ENCODE measurements at regions not wholly inside any gene's neighbourhood (a gene's known extent, or its start where the extent isn't known, plus 50 kb on each side); places are given as distances from the start of the nearest gene placed in this dataset.

DNA sequence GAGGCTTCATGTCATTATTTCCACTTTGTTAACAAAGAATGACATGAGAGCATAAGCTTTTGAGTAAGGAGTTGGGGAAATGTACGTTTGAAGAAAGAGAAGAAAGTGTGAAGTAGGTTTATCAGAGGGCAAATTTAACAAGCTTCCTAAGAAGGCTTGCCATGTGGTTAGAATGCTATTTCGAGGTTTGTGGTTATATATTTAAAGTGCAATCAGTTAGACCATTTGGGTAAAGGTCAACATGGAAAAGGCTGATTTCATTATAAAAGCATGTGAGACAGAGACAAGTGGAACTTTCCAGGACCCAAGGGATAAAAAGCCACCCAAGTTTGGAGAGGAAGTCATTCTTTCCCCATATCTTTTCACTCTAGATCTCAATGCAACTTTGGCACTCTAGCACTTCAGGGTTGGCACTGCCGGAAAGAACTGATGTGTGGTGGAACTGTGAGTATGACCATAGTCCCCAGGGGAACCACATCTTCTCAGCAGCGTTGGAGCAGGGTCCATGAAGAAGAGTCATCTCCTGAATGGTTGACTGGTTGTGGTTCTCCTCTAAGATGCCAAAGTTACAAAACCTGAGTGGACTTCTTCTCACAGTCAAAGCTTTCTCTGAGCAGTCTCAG is 529.9 kb downstream of the MID1IP1 start:
- Histone ChIP-seq H3K4me3 (no peak overlapping the region), H3K27ac (no peak overlapping the region)
- no peak for DNase-seq (ENCODE audit: low spot score)
- TF ChIP-seq, protein P1, sequence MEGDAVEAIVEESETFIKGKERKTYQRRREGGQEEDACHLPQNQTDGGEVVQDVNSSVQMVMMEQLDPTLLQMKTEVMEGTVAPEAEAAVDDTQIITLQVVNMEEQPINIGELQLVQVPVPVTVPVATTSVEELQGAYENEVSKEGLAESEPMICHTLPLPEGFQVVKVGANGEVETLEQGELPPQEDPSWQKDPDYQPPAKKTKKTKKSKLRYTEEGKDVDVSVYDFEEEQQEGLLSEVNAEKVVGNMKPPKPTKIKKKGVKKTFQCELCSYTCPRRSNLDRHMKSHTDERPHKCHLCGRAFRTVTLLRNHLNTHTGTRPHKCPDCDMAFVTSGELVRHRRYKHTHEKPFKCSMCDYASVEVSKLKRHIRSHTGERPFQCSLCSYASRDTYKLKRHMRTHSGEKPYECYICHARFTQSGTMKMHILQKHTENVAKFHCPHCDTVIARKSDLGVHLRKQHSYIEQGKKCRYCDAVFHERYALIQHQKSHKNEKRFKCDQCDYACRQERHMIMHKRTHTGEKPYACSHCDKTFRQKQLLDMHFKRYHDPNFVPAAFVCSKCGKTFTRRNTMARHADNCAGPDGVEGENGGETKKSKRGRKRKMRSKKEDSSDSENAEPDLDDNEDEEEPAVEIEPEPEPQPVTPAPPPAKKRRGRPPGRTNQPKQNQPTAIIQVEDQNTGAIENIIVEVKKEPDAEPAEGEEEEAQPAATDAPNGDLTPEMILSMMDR (IDR thresholded peaks at IDR 0.05): no peak

DNA sequence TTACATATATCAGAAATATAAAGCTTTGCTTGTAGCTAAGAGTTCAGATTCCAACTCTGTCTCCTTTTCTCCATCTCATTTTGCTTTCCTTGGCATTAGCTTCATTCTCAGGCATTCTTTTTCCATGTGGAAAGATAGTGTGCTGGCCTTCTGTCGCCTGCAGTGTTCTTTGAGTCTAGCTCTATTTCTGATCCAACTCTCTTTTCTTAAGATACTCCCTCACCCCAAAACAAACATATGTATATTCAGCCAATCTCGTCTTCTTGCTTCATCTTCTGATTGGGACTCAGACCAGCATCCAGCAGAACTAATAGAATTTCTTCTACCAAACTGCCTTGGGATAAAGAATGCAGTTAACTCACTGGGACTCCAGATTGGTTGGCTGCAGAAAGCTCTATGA is 532.2 kb downstream of the MID1IP1 start:
- Histone ChIP-seq H3K27ac (no peak overlapping the region), H3K4me3 (no peak overlapping the region)
- no peak for DNase-seq (ENCODE audit: low spot score)
- TF ChIP-seq, protein P1 (IDR thresholded peaks at IDR 0.05): no peak

DNA sequence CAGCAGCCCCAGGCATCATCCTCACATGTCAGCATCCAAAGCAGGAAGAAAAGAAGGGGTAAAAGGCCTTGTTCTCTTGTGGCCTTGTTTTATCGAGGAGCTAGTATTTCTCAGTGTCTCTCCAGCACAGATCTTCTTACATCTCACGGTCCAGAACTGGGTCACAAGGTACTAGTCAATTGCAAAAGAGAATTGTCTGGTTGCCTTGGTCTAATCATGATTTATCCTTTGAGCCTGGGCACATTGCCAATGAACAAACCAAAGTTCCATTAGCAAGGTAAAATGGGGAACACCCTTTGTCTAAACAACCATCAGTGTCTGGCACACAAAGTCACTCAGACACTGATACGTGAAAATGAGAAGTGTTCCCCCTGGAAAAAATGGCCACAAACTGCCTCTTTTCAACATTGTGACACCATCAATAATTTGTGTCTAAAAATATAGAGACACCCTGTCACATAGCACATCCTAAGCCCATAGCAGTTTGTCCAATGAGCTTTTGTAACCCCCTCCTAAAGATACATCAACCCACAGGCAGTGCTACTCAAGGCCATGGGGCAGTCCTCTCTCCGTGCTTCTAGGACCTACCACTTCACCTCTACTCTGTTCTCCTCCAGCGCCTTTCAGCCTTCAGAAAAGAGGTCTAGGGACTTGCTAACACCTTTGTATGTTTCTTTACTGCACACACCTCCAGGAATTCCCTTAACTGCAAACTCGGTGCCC is 534.4 kb downstream of the MID1IP1 start:
- DNase-seq (ENCODE audit: low spot score): no peak
- TF ChIP-seq, protein P1 (IDR thresholded peaks at IDR 0.05): no peak
- H3K4me3 ChIP-seq: no peak overlapping the region
- no peak overlapping the region for H3K27ac ChIP-seq

DNA sequence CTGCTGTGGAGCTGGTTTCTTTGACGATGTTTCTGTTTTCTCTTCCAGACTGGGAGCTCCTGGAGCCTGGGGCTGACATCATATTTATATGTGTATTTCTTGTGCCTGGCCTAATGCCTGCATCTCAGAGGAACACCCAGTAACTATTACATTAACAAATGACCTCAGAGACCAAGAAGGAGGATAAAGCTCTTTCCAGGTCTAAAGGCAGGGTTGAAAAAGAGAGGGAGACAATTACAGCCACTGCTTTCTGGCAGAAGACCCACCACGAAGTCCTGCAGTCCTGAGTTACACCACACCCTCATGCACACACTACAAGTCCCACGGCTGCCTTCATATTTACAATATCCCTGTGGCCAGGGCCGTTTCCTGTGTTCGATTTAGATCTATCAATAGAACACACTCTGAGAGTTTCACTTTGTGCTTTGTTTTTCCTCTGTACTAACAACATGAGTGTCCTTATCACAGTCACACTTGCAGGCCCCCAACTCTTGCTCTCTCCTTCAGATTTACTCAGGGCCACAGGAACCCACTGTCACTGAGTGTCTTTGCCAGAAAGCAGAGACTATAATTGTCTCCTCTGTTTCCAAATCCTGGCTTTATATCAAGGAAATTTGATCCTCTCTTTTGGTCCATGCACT is 535.5 kb downstream of the MID1IP1 start:
- H3K4me3 ChIP-seq: no peak overlapping the region
- no peak for DNase-seq (ENCODE audit: low spot score)
- peak overlapping the region; percentile 46 to 50 for H3K27ac ChIP-seq
- TF ChIP-seq, protein P1 (IDR thresholded peaks at IDR 0.05): no peak

DNA sequence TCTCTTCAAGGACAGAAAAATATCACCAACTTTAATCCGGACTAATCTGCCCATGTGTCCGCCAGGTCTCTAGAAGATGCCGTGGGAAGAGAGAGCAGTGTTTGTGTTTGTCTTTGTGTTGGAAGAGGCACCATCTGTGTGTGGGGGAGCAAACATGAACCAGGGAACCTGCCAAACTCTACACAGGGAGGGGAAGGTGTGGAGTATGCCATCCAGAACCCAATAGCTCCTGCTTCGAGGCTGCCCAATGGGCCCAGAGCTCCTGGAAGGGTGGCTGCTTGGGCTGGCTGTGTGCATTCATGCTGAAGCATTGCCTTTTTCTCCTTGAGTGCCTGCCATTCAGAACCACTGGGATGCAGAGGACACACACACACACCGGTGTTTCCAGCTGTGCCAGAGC is 536.2 kb downstream of the MID1IP1 start:
- peak overlapping the region in 1 of 2 donors; percentile 50 for H3K27ac ChIP-seq

DNA sequence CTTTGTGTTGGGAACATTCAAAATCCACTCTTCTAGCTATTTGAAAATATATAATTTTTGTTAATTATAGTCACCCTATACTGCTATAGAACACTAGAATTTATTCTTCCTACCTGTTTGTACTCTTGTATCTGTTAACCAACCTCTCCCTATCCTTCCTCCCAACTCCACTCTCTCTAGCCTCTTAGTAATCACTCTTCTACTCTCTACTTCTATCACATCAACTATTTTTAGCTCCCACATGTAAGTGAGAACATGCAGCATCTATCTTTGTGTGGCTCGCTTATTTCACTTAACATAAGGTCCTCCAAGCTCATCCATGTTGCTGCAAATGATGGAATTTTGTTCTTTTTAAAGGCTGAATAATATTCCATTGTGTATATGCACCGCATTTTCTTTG is 537.3 kb downstream of the MID1IP1 start:
- DNase-seq (ENCODE audit: low spot score): no peak
- H3K4me3 ChIP-seq: no peak overlapping the region
- no peak overlapping the region for H3K27ac ChIP-seq
- TF ChIP-seq, protein P1 (IDR thresholded peaks at IDR 0.05): no peak

More for the DNA sequence above, 536.2 kb downstream of the MID1IP1 start:
- DNase-seq (ENCODE audit: low spot score): no peak
- TF ChIP-seq, protein P1 (IDR thresholded peaks at IDR 0.05): no peak
- no peak overlapping the region for H3K4me3 ChIP-seq

All from coronary artery (tissue), 2 donors.